GM12872 (cell line): ENCODE measurements at regions not wholly inside any gene's neighbourhood (a gene's known extent, or its start where the extent isn't known, plus 50 kb on each side); places are given as distances from the start of the nearest gene placed in this dataset.

Experiments used
- CTCF ChIP-seq: IDR thresholded peaks from 3 replicates; pipeline ENCODE4 v1.5.1; 2011; ENCODE audit warnings: low read depth, mild to moderate bottlenecking, low read length, moderate library complexity; ENCODE audit not compliant: insufficient read depth

DNA sequence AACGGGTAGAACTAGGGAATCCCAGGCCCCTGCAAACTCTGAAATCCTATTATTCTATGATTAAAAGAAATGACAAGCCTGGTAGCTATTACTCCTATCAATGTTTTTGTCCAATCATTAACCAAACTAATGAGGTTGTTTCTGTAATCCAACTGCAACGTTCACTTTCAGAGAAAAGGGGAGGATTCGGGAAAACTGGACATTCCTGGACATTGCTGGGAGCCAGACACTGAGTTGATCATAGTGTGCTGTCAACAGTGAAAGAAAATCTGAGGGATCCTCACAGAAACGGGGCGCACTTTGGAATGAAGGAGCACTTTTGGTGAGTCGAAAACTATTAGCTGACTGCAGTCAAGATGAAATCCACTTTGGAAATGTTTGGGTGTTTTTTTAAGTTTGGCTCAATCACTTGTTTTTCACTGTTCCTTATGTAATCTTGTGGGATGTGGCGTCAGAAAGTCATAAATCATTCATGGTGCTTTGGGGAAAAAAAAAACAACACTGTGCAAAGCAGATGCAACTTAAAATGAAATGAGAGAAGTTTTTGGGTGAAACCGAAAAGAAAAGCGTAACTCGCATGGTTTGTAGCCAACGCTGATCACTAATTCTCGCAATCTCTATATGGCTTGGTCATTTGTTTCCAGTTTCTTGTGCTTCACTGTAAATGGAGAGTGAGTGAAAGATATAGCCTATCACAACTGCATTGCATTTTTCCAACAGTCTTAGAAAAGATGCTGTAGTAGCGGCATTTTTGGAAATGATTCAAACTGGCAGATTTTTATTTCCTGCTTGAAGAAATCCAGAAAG lies 51.2 kb upstream of the ADRA1B start:
- TF ChIP-seq CTCF, result no peak

GRCh38 chr5:159866093-159866492 lies 50.2 kb upstream of the ADRA1B start:
- no peak for TF ChIP-seq CTCF
